B cell (primary cell): ENCODE measurements at regions not wholly inside any gene's neighbourhood (a gene's known extent, or its start where the extent isn't known, plus 50 kb on each side); places are given as distances from the start of the nearest gene placed in this dataset.
"Not testable (repeated sequence)": the region's sequence is repeated elsewhere in the genome, so short reads cannot be mapped to it uniquely, and the experiment has no call there.

ENCODE experiments used
- EZH2 ChIP-seq: IDR thresholded peaks from 2 replicates; pipeline ENCODE4 v1.6.1; 2012; ENCODE audit warnings: borderline replicate concordance, low read depth, mild to moderate bottlenecking, moderate library complexity, low read length; ENCODE audit not compliant: insufficient read depth, poor library complexity, severe bottlenecking
- TF ChIP-seq, protein P1 (sequence below): fragments of 200-600 bp; IDR thresholded peaks from one replicate; pipeline ENCODE4 v1.8.0; 2022; ENCODE audit warnings: antibody characterized with exemption, mild to moderate bottlenecking

DNA sequence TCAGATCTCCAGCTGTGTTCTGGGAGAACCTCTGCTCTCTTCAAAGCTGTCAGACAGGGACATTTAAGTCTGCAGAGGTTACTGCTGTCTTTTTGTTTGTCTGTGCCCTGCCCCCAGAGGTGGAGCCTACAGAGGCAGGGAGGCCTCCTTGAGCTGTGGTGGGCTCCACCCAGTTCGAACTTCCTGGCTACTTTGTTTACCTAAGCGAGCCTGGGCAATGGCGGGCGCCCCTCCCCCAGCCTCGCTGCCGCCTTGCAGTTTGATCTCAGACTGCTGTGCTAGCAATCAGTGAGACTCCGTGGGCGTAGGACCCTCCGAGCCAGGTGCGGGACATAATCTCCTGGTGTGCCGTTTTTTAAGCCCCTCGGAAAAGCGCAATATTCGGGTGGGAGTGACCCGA, 171.2 kb downstream of the RBMX2 start:
- TF ChIP-seq, protein P1, sequence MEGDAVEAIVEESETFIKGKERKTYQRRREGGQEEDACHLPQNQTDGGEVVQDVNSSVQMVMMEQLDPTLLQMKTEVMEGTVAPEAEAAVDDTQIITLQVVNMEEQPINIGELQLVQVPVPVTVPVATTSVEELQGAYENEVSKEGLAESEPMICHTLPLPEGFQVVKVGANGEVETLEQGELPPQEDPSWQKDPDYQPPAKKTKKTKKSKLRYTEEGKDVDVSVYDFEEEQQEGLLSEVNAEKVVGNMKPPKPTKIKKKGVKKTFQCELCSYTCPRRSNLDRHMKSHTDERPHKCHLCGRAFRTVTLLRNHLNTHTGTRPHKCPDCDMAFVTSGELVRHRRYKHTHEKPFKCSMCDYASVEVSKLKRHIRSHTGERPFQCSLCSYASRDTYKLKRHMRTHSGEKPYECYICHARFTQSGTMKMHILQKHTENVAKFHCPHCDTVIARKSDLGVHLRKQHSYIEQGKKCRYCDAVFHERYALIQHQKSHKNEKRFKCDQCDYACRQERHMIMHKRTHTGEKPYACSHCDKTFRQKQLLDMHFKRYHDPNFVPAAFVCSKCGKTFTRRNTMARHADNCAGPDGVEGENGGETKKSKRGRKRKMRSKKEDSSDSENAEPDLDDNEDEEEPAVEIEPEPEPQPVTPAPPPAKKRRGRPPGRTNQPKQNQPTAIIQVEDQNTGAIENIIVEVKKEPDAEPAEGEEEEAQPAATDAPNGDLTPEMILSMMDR, result not testable (repeated sequence)
- not testable (repeated sequence) for TF ChIP-seq EZH2
